ENCODE measurements at regions not wholly inside any gene's neighbourhood (a gene's known extent, or its start where the extent isn't known, plus 50 kb on each side); places are given as distances from the start of the nearest gene placed in this dataset.
"Not testable (repeated sequence)": the region's sequence is repeated elsewhere in the genome, so short reads cannot be mapped to it uniquely, and the experiment has no call there.

DNA sequence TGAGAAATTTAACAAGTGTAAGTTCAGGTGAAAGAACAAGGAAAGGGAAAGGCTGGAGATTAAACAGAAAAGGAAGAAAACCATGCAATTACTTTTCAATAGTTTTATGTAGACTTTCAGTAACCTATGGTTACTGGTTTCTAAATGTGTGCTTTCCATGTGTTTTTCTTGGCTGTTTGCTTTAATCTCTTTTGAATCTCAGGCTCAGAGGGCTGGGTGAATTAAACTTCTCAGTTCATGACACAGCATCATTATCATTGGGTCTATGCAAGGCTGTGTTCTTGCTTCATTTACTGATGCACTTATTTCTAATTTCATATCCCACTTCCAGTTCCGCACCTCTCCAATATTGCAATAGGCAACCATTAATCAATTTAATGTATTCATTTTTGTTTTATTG is 266.5 kb upstream of the UGT8 start:
- Histone ChIP-seq H3K27me3 (replicated peaks) (no peaks in the 10 kb centered on the region), H3K27ac (no peak overlapping the region), H3K36me3 (replicated peaks) (no peaks in the 10 kb centered on the region), H3K4me3 (ENCODE audit: low read depth, low read length) (no peak overlapping the region)
- in situ Hi-C loops (cut with HindIII; ENCODE audit: low pct_ligation_motif_present, low sequenced_read_pairs): no loop called here
- TF ChIP-seq, protein P1, sequence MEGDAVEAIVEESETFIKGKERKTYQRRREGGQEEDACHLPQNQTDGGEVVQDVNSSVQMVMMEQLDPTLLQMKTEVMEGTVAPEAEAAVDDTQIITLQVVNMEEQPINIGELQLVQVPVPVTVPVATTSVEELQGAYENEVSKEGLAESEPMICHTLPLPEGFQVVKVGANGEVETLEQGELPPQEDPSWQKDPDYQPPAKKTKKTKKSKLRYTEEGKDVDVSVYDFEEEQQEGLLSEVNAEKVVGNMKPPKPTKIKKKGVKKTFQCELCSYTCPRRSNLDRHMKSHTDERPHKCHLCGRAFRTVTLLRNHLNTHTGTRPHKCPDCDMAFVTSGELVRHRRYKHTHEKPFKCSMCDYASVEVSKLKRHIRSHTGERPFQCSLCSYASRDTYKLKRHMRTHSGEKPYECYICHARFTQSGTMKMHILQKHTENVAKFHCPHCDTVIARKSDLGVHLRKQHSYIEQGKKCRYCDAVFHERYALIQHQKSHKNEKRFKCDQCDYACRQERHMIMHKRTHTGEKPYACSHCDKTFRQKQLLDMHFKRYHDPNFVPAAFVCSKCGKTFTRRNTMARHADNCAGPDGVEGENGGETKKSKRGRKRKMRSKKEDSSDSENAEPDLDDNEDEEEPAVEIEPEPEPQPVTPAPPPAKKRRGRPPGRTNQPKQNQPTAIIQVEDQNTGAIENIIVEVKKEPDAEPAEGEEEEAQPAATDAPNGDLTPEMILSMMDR (IDR thresholded peaks at IDR 0.05; ENCODE audit: low read depth, low read length, missing control alignments): no peak
- no peak for DNase-seq

DNA sequence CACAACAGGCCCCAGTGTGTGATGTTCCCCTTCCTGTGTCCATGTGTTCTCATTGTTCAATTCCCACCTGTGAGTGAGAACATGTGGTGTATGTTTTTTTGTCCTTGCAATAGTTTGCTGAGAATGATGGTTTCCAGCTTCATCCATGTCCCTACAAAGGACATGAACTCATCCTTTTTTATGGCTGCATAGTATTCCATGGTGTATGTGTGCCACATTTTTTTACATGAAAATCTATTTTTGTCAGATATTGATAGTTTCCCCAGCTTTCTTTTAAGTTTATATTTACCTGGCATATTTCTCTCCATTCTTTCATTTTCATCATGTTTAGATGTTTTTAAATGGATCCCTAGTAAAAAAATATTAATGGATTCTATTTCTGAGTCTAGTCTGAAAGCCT is 264.2 kb upstream of the UGT8 start:
- H3K4me3 ChIP-seq (ENCODE audit: low read depth, low read length); H3K36me3 ChIP-seq (replicated peaks); in situ Hi-C loops (cut with HindIII; ENCODE audit: low pct_ligation_motif_present, low sequenced_read_pairs); DNase-seq; H3K27ac ChIP-seq; H3K27me3 ChIP-seq (replicated peaks): not testable (repeated sequence)

DNA sequence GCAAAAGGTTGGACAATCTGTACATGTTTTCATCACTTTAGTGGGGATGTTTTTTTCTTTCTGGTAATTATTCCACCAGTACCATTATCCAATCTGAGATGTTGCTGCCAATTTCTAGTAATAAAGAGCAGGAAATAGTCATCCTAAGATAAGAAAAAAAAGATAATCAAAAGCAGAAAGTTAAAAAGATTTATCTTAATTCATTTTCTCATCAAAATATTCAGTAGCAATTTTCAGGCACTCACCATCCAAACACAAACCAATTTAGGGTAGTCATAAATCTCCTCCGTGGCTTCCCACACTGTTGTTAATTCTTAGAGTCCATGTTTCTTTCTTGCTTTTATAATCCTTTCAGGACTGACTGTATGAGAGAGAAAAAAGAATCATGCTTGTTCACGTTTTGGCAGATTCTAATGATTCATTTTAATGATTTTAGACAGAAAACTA is 263.7 kb upstream of the UGT8 start:
- no peak for DNase-seq
- TF ChIP-seq, protein P1 (IDR thresholded peaks at IDR 0.05; ENCODE audit: low read depth, low read length, missing control alignments): no peak
- in situ Hi-C loops (cut with HindIII; ENCODE audit: low pct_ligation_motif_present, low sequenced_read_pairs): no loop called here

DNA sequence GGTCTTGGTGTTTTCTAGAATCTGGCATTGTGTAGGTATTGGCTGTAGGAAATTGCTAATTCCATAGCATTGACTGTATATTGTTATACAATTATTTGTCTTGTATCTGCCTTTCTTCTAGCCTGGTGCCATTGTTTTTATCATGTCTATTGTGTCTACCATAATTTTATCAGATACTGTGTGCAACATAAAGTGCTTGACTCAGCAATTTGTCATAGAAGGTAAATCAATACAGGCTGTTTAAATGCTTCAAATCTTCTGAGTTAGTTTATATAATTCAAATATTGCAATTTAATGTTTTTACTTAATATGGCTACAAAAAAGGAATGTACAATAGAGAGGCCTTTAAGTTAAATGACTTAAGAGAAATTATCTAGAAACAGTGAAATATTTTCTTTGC is 263.3 kb upstream of the UGT8 start:
- in situ Hi-C loops (cut with HindIII; ENCODE audit: low pct_ligation_motif_present, low sequenced_read_pairs): no loop called here
- H3K27ac ChIP-seq: no peak overlapping the region
- no peaks in the 10 kb centered on the region for H3K27me3 ChIP-seq (replicated peaks)
- TF ChIP-seq, protein P1 (IDR thresholded peaks at IDR 0.05; ENCODE audit: low read depth, low read length, missing control alignments): no peak
- DNase-seq: no peak
- no peak overlapping the region for H3K4me3 ChIP-seq (ENCODE audit: low read depth, low read length)
- H3K36me3 ChIP-seq (replicated peaks): no peaks in the 10 kb centered on the region

More for the DNA sequence above, 263.7 kb upstream of the UGT8 start:
- Histone ChIP-seq H3K27me3 (replicated peaks) (no peaks in the 10 kb centered on the region), H3K4me3 (ENCODE audit: low read depth, low read length) (no peak overlapping the region), H3K36me3 (replicated peaks) (no peaks in the 10 kb centered on the region), H3K27ac (no peak overlapping the region)

DNA sequence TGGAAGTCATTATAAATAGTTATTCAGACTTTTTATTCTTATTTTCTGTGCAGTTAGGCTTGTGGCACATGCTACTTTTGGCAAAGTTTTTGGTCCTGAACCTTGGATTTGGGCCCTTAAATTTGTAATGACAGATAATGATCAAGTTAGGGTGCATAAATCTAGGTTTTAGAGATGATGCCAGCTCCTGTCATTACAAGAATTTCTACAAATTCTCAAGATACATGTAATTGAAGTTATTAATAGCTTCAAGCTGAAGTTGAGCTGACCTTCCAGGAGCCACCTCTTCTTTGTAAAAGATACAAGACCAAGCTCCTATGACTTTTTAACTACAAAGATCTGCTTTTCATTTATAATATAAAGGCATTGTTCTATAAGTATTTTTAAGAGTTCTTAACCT is 255.6 kb upstream of the UGT8 start:
- H3K27me3 ChIP-seq (replicated peaks): no peaks in the 10 kb centered on the region
- H3K4me3 ChIP-seq (ENCODE audit: low read depth, low read length): no peak overlapping the region
- H3K36me3 ChIP-seq (replicated peaks): no peaks in the 10 kb centered on the region
- no peak for DNase-seq
- TF ChIP-seq, protein P1 (IDR thresholded peaks at IDR 0.05; ENCODE audit: low read depth, low read length, missing control alignments): no peak
- in situ Hi-C loops (cut with HindIII; ENCODE audit: low pct_ligation_motif_present, low sequenced_read_pairs): no loop called here
- no peak overlapping the region for H3K27ac ChIP-seq

DNA sequence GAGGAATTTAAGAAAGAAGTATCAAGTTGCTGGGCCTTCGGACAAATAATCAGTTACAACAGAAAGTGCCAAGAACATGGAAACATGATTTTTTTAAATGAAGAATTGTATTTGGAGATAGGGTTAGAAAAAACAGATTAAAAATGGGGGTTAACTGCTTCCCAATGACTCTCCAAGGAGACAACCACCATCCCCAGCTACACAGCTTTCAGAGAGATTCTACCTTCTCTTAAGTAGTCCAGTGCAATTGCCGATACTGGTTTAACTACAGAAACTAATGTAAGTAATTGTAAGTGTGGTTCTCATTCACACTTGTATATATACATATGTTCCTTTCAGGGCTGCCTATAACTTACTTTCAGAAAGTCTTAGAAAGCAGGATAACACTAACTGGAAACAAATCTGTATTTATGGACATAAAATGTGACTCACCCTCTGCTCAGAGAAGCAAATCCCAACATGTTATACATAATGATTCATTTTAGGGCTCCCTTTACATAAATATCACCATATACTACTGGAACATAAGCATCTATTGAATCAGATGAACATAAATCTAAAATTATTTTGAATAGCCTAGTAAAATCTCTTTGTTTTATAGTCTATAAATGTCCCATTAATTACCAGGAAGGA is 248.9 kb upstream of the UGT8 start:
- in situ Hi-C loops (cut with HindIII; ENCODE audit: low pct_ligation_motif_present, low sequenced_read_pairs): no loop called here
- TF ChIP-seq, protein P1 (IDR thresholded peaks at IDR 0.05; ENCODE audit: low read depth, low read length, missing control alignments): no peak
- Histone ChIP-seq H3K4me3 (ENCODE audit: low read depth, low read length) (no peak overlapping the region), H3K36me3 (replicated peaks) (no peaks in the 10 kb centered on the region), H3K27ac (no peak overlapping the region), H3K27me3 (replicated peaks) (no peaks in the 10 kb centered on the region)
- DNase-seq: no peak
